Retinal pigment epithelial cell (primary cell): ENCODE measurements at regions not wholly inside any gene's neighbourhood (a gene's known extent, or its start where the extent isn't known, plus 50 kb on each side); places are given as distances from the start of the nearest gene placed in this dataset.

Source experiments
- DNase-seq: peaks from one replicate; pipeline ENCODE4 v3.0.0-alpha.2; 2010; ENCODE audit warnings: low read depth
- H3K4me3 ChIP-seq: 2 replicates; pipeline ENCODE4 v1.5.1; 2011; ENCODE audit warnings: mild to moderate bottlenecking, low read length, control low read depth, moderate library complexity
- CTCF ChIP-seq: conservative IDR thresholded peaks from 2 replicates; pipeline ENCODE4 v1.5.1; 2011; ENCODE audit warnings: low read depth, low read length, control low read depth, inconsistent platforms

GRCh38 chr7:112889834-112890438, 99.7 kb upstream of the TMEM168 start:
- no peak for TF ChIP-seq CTCF
- DNase-seq, result no peak
- no peak overlapping the region for H3K4me3 ChIP-seq

- DNase-seq, result no peak
- H3K4me3 ChIP-seq, result no peak overlapping the region
- TF ChIP-seq CTCF, result no peak
Observed at GRCh38 chr7:112889268-112889667, 99.1 kb upstream of the TMEM168 start.

GRCh38 chr7:112888781-112889180, 98.6 kb upstream of the TMEM168 start:
- no peak for TF ChIP-seq CTCF
- no peak overlapping the region for H3K4me3 ChIP-seq
- DNase-seq, result no peak

- H3K4me3 ChIP-seq, result no peak overlapping the region
- no peak for DNase-seq
- no peak for TF ChIP-seq CTCF
Observed at GRCh38 chr7:112887976-112888375, 97.8 kb upstream of the TMEM168 start.

- H3K4me3 ChIP-seq, result no peak overlapping the region
- no peak for TF ChIP-seq CTCF
- no peak for DNase-seq
Observed at GRCh38 chr7:112887337-112887736, 97.1 kb upstream of the TMEM168 start.

- H3K4me3 ChIP-seq, result no peak overlapping the region
- no peak for DNase-seq
- TF ChIP-seq CTCF, result no peak
Observed at GRCh38 chr7:112886208-112886607, 96.0 kb upstream of the TMEM168 start.

- no peak for TF ChIP-seq CTCF
- no peak overlapping the region for H3K4me3 ChIP-seq
- no peak for DNase-seq
Observed at GRCh38 chr7:112882991-112883390, 92.8 kb upstream of the TMEM168 start.
